DMS53 treated with DMSO at 0.1 percent for 48 hours (cell line): ENCODE measurements at regions not wholly inside any gene's neighbourhood (a gene's known extent, or its start where the extent isn't known, plus 50 kb on each side); places are given as distances from the start of the nearest gene placed in this dataset.

ENCODE experiments used
- DNase-seq: peaks from one replicate; lab custom pipeline; 2025; ENCODE audit not compliant: unreplicated experiment; lab: John Stamatoyannopoulos, UW

DNA sequence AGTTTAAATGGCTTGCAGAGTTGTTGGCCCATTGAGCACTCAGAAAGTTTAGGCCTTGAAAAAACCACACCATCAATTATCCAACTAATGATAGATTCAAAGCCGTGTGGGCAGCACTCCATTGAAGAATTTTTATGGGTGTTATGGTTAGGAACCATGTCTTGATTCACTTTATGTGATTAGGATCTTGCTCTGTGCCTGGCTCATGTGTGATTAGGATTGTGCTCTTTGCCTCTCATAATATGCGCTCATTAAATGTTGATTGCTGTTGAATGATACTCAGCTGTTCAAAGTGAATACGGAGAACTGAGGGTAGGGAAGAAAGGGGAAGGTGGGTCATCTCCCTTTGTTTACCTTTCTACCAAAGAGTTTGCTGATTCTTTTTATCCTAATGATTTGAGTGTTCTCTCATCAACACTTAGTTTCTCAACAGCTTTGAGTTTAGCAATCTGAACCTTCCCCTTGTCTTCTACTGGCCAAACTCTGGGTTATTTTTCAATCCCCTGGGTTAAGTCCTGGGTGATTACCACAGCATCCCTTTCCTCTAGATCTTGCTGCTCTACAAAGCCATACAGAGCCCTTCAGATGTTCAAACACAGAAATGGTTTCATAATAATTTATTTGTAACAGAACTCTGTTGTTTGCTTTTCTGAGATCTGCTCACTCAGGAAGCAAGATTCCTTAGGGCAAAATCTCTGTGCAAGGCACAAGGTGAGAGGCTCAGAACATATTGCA, 668.8 kb upstream of the RGMB start:
- no peak for DNase-seq

DNA sequence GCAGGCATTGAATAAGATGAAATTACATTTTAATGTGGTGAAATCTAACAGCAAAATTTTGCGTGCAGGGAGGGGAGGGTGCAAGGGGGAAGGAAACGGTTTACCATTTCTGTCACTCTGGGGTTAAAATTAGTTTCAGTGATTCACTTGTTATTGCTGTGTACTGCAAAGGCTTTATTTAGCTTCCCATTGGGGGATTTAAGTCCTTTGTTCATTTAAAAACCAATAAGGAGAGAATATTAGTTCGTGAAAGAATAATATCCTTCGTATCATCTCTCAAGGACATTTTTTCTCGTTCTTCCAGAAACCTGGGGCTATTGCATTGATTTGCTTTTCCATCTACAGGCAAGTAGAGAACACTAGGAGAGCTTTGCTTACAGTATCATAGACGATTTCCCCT, 667.8 kb upstream of the RGMB start:
- DNase-seq, result no peak

DNA sequence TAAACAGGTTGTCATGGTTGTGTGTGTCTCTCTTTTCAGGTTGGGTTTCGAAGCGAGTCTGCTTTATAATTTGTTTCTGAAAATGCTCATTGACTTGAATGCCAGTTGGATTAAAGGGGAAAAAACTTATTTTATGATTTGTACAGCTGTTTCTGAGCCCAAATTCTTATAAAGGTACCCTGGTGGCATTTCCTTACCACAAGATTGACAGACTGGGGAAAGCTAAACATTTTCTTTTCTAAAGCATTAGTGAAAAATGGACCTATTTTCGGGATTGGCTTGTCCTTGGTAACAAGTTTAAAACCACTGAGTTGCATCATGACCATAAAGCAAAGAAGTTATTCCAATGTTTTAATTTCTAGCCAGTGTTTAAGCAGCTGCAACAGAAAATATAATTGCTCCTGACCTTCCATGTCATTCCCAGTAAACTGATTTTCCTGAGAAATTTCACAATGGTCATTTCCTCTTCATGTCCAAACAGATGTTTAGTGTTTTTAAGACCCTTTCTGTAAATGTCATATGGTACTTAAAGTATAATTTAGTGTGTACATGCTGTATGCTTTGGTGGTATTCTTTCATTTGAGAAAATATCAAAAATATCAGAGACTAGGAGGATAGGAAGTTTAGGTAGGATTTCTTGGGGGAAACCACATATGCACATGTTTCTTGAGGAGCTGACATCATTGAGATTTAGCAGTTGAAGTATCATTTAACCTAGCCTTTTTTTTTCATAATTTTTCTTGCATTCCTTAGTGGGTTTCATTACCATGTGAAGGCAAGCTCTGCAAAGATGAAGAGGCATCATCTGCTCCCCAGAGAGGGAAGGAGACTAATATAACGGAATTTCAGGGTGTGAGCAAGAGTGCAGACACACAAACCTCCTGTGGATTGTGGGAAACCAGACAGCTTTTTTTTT, 667.1 kb upstream of the RGMB start:
- no peak for DNase-seq

- no peak for DNase-seq
Measured at GRCh38 chr5:98108497-98108896, 665.0 kb upstream of the RGMB start.

GRCh38 chr5:98109561-98110006, 663.9 kb upstream of the RGMB start:
- no peak for DNase-seq

DNA sequence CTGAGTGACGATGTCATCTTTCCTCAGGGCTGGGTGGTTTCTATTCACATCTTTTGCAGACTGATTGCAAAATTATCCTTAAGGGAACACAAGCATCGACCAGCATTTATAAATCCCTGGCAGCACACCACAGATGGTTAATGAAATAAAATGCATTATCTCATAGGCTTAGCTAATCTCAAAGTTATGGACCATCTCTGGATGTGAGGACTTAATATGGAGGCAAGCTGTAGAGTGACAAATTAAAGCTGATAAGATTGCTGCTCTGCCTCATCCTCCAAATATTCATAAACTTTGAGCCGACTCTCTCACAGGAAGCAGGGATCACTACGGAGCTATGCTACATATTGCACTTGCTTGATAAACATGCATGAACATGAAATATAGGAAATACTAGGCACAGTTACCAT, 663.2 kb upstream of the RGMB start:
- DNase-seq, result no peak

DNA sequence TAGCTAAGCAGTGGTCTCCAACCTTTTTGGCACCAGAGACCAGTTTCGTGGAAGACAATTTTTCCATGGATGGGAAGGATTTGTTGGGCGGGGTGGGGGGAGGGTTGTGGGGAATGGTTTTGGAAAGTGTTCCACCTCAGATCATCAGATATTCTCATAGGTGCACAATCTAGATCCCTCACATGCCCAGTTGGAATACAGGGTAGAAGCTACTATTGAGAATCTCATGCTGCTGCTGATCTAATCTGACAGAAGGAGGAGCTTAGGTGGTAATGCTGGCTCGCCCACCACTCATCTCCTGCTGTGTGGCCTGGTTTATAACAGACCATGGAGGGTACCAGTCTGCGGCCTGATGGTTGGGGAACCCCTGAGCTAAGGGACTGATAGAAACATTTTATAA, 662.7 kb upstream of the RGMB start:
- DNase-seq, result no peak

DNA sequence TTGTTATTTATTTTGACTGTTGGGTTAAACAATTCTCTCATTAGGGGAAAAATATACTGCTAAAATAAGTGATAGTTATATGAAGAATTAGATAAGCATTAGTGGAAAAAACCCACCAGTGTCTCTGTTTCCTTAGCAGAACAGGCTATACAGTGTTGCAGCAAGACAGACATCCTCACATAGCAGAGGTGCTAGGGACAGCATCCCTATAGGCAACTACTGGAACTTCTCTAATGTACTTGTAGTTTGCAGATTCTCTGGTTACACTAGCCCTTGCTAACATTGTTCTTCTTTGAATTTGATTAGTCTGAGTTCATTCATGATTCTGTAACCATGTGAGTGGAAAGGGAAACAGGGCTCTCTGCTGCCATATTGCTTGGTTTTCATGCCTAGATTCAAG, 661.8 kb upstream of the RGMB start:
- no peak for DNase-seq

- DNase-seq, result no peak
Measured at GRCh38 chr5:98121036-98121936, 652.2 kb upstream of the RGMB start.

DNA sequence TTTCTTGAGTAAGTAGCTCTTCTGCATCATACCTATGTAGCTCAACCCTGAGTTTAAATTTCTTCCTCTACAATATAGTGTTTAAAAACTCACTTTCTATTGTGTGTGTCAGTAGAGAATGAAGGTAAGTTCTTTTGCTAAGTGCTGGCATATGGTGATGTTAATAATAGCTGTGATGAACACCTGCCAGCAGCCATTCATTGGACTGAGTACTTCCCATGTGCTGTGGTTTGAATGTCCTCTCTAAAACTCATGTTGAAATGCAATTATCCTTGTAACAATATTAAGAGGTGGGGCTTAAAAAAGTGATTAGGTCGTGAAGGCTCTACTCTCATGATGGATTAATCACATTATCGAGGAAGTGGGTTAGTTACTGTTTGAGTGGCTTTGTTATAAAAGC, 645.2 kb upstream of the RGMB start:
- DNase-seq, result no peak

GRCh38 chr5:98128846-98129245, 644.6 kb upstream of the RGMB start:
- no peak for DNase-seq

DNA sequence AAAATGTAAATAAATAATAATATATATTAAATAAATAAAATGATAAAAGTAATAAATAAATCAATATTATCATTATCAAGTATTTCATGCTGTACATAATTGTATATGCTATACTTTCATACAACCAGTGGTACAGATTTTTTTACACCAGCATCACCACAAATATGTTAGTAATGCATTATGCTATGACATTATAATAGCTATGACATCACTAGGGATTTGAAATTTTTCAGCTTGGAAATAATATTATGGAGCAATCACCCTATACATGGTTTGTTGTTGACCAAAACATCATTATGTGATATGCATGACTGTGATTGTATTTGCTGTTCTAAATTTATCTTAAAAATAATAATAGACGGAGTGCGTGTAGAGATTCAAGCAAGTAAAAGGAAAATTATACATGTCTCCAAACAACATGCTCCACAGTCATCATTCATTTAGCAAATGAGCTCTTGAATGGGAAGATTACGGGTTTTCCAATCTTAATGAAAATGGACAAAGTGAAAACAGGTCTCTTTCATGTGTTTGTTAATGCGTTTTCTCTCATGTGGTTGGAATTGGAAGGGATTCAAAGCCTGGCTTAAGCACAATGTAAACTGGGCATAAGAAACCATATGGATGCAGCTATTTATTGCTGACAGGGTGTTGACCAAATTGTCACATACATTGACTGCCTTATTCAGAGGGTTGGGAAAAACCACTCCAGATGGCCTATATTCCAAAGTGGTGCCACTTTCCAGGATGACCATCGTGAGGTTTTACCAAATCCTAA, 643.0 kb upstream of the RGMB start:
- DNase-seq, result no peak

GRCh38 chr5:98144116-98144515, 629.3 kb upstream of the RGMB start:
- DNase-seq, result no peak

DNA sequence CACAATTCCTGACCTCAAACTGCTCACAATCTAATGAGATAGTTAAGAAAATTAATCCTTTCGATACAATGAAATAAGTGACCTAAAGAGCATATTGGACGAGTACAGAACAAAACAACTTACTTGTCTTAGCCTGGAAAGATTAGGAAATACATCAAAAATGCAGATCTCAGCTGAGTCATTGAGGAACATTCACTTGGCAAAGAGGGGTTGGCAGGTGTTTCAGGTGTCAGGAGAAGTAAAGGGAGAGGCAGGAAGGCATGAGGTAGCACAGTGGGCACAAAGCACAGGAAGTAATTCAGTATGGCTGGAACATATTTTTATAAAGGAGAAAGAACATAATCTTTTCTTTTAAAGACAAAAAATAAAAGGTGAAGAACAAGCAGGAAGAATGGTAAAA, 628.8 kb upstream of the RGMB start:
- no peak for DNase-seq

GRCh38 chr5:98157368-98157767, 616.1 kb upstream of the RGMB start:
- no peak for DNase-seq

DNA sequence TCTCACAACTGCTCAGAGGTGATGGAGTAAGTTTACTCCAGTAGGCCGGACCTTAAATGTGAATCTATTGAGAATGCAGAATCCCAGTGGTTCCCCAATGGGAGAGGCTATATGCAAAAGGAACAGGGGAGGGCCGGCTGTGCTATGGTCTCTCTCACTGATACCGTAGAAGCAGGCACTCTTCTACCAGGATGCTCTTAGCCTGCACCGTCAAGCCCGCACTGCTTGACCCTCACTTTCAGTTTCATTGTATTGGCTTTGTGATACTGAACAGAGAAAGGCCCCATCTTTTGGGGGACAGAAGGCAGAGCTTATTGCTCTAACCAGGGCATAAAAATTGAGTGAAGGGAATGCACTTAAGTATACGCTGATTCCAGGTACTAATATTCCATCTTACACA, 615.0 kb upstream of the RGMB start:
- DNase-seq, result no peak

DNA sequence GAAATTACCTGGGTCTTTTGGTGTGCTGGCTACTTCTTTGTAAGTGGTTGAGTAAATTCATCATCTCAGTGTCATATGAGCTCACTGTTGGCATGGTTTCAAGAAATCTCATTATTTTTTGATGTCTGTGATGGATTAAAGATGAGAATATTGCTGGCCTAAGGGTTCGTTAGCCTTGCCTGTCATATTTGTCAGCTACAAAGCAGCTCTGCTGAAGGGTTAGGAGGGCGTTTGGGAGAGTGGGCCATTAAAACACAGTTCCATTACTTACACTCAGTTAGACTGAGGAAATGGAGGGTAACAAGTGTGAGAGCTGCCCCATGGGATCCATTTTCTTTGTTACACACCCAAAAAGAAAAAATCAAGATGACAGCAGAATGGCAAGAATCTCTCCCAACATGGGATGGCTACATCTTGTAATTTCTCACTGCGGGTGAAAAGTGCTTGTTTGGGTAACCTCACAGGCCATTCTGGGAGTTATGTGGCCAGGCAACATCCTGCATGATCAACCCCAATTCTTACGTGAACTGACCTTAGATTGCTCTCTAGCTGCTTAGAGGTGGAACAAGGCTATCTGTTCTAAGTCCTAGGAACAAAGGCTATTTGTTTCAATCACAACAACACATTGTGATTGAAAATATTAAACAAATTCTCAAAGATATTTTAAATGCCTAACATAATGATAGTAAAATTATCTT, 609.5 kb upstream of the RGMB start:
- no peak for DNase-seq

DNA sequence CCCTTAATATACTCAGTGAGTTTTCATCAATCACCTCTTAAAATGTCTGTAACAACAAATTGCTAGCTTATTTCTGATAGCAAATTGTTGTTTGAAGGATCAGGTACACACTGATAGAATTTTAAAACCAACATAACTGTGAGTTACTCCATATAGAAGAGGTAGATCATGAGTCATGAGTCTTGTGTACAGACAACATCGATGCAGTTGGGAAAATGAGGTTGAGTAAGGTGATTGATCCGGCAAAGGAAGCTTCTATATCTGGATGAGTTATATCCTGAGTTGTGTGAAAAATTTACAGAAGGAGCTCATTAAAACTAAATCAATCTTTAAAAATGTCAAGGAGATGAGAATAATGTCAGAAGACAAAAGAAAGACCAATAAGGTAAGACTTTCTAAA, 604.6 kb upstream of the RGMB start:
- no peak for DNase-seq

- no peak for DNase-seq
Measured at GRCh38 chr5:98170994-98171393, 602.5 kb upstream of the RGMB start.

DNA sequence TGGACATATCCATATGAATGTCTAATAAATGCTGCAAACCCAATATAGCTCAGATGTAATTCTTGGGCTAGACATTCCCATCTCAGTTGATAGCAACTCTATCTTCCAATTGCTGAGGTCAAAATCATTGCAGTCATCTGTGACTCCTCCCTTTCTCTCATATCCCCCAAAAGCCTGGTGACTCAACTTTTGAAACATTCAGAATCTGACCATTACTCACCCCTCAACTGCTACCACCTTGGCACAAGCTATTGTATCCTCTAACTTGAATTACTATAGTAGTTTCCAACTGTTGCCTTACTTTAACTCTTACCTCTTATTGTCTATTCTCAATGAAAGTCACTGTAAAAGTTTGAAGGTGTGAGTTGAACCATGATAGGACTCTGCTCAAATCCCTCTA, 600.1 kb upstream of the RGMB start:
- no peak for DNase-seq
